ENCODE measurements at regions not wholly inside any gene's neighbourhood (a gene's known extent, or its start where the extent isn't known, plus 50 kb on each side); places are given as distances from the start of the nearest gene placed in this dataset.

GRCh38 chr21:27677546-27677945 lies 710.7 kb upstream of the ADAMTS5 start:
- TF ChIP-seq CTCF (IDR thresholded peaks at IDR 0.05): no peak
- no peak for TF ChIP-seq POLR2A (IDR thresholded peaks at IDR 0.05)
